ENCODE measurements at regions not wholly inside any gene's neighbourhood (a gene's known extent, or its start where the extent isn't known, plus 50 kb on each side); places are given as distances from the start of the nearest gene placed in this dataset.

GRCh38 chr2:18763338-18763737, 174.0 kb upstream of the NT5C1B start:
- ChIA-PET POLR2A (no interaction called here), CTCF (no interaction called here)
- H3K4me3 ChIP-seq (ENCODE audit: low read depth, low read length): no peak overlapping the region
- H3K9me3 ChIP-seq (ENCODE audit: control insufficient read depth, insufficient read depth, low read depth, low read length): no peaks in the 10 kb centered on the region; the same call in 1 of the 2 replicates
- H3K27ac ChIP-seq (ENCODE audit: extremely low read depth, low read depth, low read length): no peak overlapping the region
- no peaks in the 10 kb centered on the region for H3K36me3 ChIP-seq (ENCODE audit: control insufficient read depth in 2 of 2, insufficient read depth in 1 of 2, low read length in 2 of 2)
- TF ChIP-seq ZBTB44 (tag by site-specific recombination; IDR thresholded peaks at IDR 0.05) (no peak), ZSCAN16 (tag by site-specific recombination; IDR thresholded peaks at IDR 0.05) (no peak), ZNF169 (tag by site-specific recombination; IDR thresholded peaks at IDR 0.05) (no peak), ZNF148 (tag by site-specific recombination; IDR thresholded peaks at IDR 0.05; ENCODE audit: borderline replicate concordance) (no peak), ZNF670 (tag by site-specific recombination; IDR thresholded peaks at IDR 0.05; ENCODE audit: low read depth) (no peak), ZBTB21 (tag by site-specific recombination; IDR thresholded peaks at IDR 0.05) (no peak), CTCF (tag by site-specific recombination; IDR thresholded peaks at IDR 0.05) (no peak), ZNF488 (tag by site-specific recombination; IDR thresholded peaks at IDR 0.05) (no peak)
- peaks cover 11% of the 10 kb centered on the region for H3K4me1 ChIP-seq (ENCODE audit: control insufficient read depth, insufficient read depth, low read length)

- ChIA-PET CTCF (no interaction called here), POLR2A (no interaction called here)
- H3K27ac ChIP-seq (ENCODE audit: extremely low read depth, low read depth, low read length): no peak overlapping the region
- TF ChIP-seq ZFP37 (tag by site-specific recombination; IDR thresholded peaks at IDR 0.05) (no peak), ZNF16 (tag by site-specific recombination; IDR thresholded peaks at IDR 0.05; ENCODE audit: low read depth) (no peak), ZFP69B (tag by site-specific recombination; IDR thresholded peaks at IDR 0.05) (no peak), ZNF777 (tag by site-specific recombination; IDR thresholded peaks at IDR 0.05; ENCODE audit: borderline replicate concordance) (no peak), TCF7L2 (IDR thresholded peaks at IDR 0.05; ENCODE audit: borderline replicate concordance, low read depth, low read length) (peak; percentile 38; the same call in 1 of the 2 replicates), ZNF549 (tag by site-specific recombination; IDR thresholded peaks at IDR 0.05) (no peak), ZNF792 (tag by site-specific recombination; IDR thresholded peaks at IDR 0.05) (no peak), ZNF274 (IDR thresholded peaks at IDR 0.05; ENCODE audit: low read length) (no peak), ZNF274 (tag by site-specific recombination; IDR thresholded peaks at IDR 0.05; ENCODE audit: borderline replicate concordance) (no peak), ZNF692 (tag by site-specific recombination; IDR thresholded peaks at IDR 0.05) (no peak), ZBTB17 (tag by site-specific recombination; IDR thresholded peaks at IDR 0.05) (no peak), ZNF169 (tag by site-specific recombination; IDR thresholded peaks at IDR 0.05) (no peak), ZNF2 (tag by site-specific recombination; IDR thresholded peaks at IDR 0.05) (no peak), ZNF174 (tag by site-specific recombination; IDR thresholded peaks at IDR 0.05) (no peak), ZNF335 (tag by site-specific recombination; conservative IDR thresholded peaks at IDR 0.05) (no peak), ZEB2 (tag by site-specific recombination; IDR thresholded peaks at IDR 0.05) (no peak), WT1 (tag by site-specific recombination; IDR thresholded peaks at IDR 0.05) (peak; percentile 74), ZNF555 (tag by site-specific recombination; conservative IDR thresholded peaks at IDR 0.05) (no peak), FEZF1 (tag by site-specific recombination; IDR thresholded peaks at IDR 0.05) (peak; percentile 71), ZNF223 (tag by site-specific recombination; IDR thresholded peaks at IDR 0.05) (no peak), ZNF202 (tag by site-specific recombination; IDR thresholded peaks at IDR 0.05; ENCODE audit: borderline replicate concordance) (no peak), ZNF416 (tag by site-specific recombination; IDR thresholded peaks at IDR 0.05) (no peak), ZNF214 (tag by site-specific recombination; IDR thresholded peaks at IDR 0.05; ENCODE audit: borderline replicate concordance) (no peak)
These were observed 173.3 kb upstream of the NT5C1B start for GRCh38 chr2:18762667-18763066.

More at GRCh38 chr2:18762667-18763066, 173.3 kb upstream of the NT5C1B start:
- Histone ChIP-seq H3K4me1 (ENCODE audit: control insufficient read depth, insufficient read depth, low read length) (peaks cover 11% of the 10 kb centered on the region), H3K4me3 (ENCODE audit: low read depth, low read length) (no peak overlapping the region), H3K9me3 (ENCODE audit: control insufficient read depth, insufficient read depth, low read depth, low read length) (no peaks in the 10 kb centered on the region; the same call in 1 of the 2 replicates), H3K36me3 (ENCODE audit: control insufficient read depth in 2 of 2, insufficient read depth in 1 of 2, low read length in 2 of 2) (no peaks in the 10 kb centered on the region)

Measured in HEK293 (cell line).